Osteoblast (primary cell): ENCODE measurements at regions not wholly inside any gene's neighbourhood (a gene's known extent, or its start where the extent isn't known, plus 50 kb on each side); places are given as distances from the start of the nearest gene placed in this dataset.

Source experiments
- DNase-seq: peaks from one replicate; pipeline ENCODE4 v3.0.0; 2011; ENCODE audit warnings: low spot score, mixed read lengths; ENCODE audit not compliant: insufficient read length; ENCODE audit errors: missing footprints
- H2AFZ ChIP-seq: 2 replicates; pipeline ENCODE4 v1.6.0; 2011; ENCODE audit warnings: mild to moderate bottlenecking, low read length
- H3K27ac ChIP-seq: 2 replicates; pipeline ENCODE4 v1.5.1; 2011; ENCODE audit warnings: mild to moderate bottlenecking, low read depth, low read length, moderate library complexity
- H3K27me3 ChIP-seq: 2 replicates; pipeline ENCODE4 v1.6.0; 2012; ENCODE audit warnings: mild to moderate bottlenecking, control low read depth, inconsistent platforms, low read length, moderate library complexity; ENCODE audit not compliant: insufficient read depth
- H3K36me3 ChIP-seq: 2 replicates; pipeline ENCODE4 v1.5.1; 2011; ENCODE audit warnings: mild to moderate bottlenecking, low read length, control low read depth, moderate library complexity; ENCODE audit not compliant: insufficient read depth
- H3K4me1 ChIP-seq: 2 replicates; pipeline ENCODE4 v1.5.1; 2011; ENCODE audit warnings: mild to moderate bottlenecking, low read length, control low read depth, moderate library complexity; ENCODE audit not compliant: insufficient read depth
- H3K4me2 ChIP-seq: 2 replicates; pipeline ENCODE4 v1.6.0; 2011; ENCODE audit warnings: mild to moderate bottlenecking, low read length; ENCODE audit not compliant: insufficient read depth
- H3K4me3 ChIP-seq: fragments of 200-600 bp; sonication (generic); 3 replicates; pipeline ENCODE4 v1.5.1; 2012; ENCODE audit warnings: mild to moderate bottlenecking, low read length, inconsistent platforms; ENCODE audit not compliant: insufficient read depth
- H3K79me2 ChIP-seq: 2 replicates; pipeline ENCODE4 v1.6.0; 2012; ENCODE audit warnings: mild to moderate bottlenecking, low read length, control low read depth, inconsistent platforms; ENCODE audit not compliant: insufficient read depth
- H3K9me3 ChIP-seq: 2 replicates; pipeline ENCODE4 v1.5.1; 2011; ENCODE audit warnings: low read depth, low read length, control low read depth
- H4K20me1 ChIP-seq: 2 replicates; pipeline ENCODE4 v1.6.0; 2012; ENCODE audit warnings: mild to moderate bottlenecking, low read length, control low read depth; ENCODE audit not compliant: insufficient read depth
- TF ChIP-seq, protein P1 (sequence below): IDR thresholded peaks from 2 replicates; pipeline ENCODE4 v1.5.1; 2011; ENCODE audit warnings: mild to moderate bottlenecking, low read depth, low read length, moderate library complexity; ENCODE audit errors: extremely low read depth

DNA sequence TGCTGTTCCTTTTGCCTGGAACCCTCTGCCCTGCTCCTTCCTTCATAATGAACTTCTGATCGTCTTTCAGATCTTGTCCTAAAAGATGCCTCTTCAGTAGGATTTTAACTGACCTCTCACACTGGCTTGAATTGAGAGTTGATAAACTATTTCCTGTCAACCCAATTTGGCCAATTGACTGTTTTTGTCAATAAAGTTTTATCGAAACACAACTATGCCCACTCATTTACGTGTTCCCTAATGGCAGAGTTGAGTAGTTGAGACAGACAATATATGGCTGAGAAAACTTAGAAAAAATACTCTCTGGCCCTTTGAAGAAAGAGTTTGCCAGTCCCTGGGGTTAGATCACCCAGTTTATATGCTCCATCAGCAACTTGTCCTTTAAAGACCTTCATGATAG lies 171.7 kb upstream of the TBX3 start:
- Histone ChIP-seq H3K79me2 (no peaks in the 10 kb centered on the region), H3K4me1 (no peaks in the 10 kb centered on the region), H3K4me3 (no peak overlapping the region), H3K9me3 (no peaks in the 10 kb centered on the region), H2AFZ (no peak overlapping the region), H3K36me3 (no peaks in the 10 kb centered on the region), H4K20me1 (no peaks in the 10 kb centered on the region), H3K27me3 (peaks cover 2% of the 10 kb centered on the region), H3K4me2 (no peak overlapping the region), H3K27ac (no peak overlapping the region)
- TF ChIP-seq, protein P1, sequence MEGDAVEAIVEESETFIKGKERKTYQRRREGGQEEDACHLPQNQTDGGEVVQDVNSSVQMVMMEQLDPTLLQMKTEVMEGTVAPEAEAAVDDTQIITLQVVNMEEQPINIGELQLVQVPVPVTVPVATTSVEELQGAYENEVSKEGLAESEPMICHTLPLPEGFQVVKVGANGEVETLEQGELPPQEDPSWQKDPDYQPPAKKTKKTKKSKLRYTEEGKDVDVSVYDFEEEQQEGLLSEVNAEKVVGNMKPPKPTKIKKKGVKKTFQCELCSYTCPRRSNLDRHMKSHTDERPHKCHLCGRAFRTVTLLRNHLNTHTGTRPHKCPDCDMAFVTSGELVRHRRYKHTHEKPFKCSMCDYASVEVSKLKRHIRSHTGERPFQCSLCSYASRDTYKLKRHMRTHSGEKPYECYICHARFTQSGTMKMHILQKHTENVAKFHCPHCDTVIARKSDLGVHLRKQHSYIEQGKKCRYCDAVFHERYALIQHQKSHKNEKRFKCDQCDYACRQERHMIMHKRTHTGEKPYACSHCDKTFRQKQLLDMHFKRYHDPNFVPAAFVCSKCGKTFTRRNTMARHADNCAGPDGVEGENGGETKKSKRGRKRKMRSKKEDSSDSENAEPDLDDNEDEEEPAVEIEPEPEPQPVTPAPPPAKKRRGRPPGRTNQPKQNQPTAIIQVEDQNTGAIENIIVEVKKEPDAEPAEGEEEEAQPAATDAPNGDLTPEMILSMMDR = no peak
- no peak for DNase-seq

GRCh38 chr12:114852976-114853529 lies 169.1 kb upstream of the TBX3 start:
- H3K27ac ChIP-seq = no peak overlapping the region
- peaks cover 9% of the 10 kb centered on the region for H3K4me1 ChIP-seq
- no peak for DNase-seq
- no peaks in the 10 kb centered on the region for H3K27me3 ChIP-seq
- no peaks in the 10 kb centered on the region for H3K36me3 ChIP-seq
- H3K4me3 ChIP-seq = no peak overlapping the region
- H2AFZ ChIP-seq = no peak overlapping the region
- H4K20me1 ChIP-seq = no peaks in the 10 kb centered on the region
- TF ChIP-seq, protein P1 = no peak
- no peaks in the 10 kb centered on the region for H3K9me3 ChIP-seq
- no peak overlapping the region for H3K4me2 ChIP-seq
- H3K79me2 ChIP-seq = no peaks in the 10 kb centered on the region

- Histone ChIP-seq H3K79me2 (no peaks in the 10 kb centered on the region), H3K4me2 (no peak overlapping the region), H4K20me1 (no peaks in the 10 kb centered on the region), H3K27ac (no peak overlapping the region), H3K4me3 (no peak overlapping the region), H2AFZ (no peak overlapping the region), H3K4me1 (peaks cover 9% of the 10 kb centered on the region), H3K9me3 (no peaks in the 10 kb centered on the region), H3K36me3 (no peaks in the 10 kb centered on the region), H3K27me3 (no peaks in the 10 kb centered on the region)
- TF ChIP-seq, protein P1 = no peak
- DNase-seq = no peak
These were observed 168.0 kb upstream of the TBX3 start for GRCh38 chr12:114851981-114852380.

DNA sequence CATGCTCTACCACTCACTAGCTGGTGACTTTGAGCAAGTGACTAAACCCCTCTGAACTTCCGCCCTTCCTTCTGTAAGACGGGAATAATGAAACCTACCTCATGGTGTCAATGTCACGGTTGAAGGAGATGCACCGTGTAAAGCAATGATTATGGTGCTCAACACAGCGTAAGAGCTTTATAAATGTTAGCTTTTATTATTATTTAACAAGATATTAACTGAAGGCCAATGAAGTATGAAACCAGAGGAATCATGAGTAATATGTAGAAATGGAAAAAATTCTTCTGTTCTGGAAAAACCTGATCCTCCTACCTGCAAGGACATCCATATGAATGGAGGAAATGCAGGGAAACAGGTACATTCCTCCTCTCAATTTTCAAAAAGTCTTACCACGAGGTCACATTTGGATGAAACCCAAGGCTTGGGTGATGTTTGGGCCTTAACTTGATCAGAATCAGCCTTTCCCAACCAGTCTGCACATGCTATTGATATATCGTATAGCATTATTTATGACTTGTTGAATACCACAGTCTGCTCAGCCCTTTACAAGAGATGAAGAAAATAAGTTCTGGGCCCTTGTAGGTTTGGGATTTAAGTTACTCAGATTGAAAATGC lies 166.8 kb upstream of the TBX3 start:
- H4K20me1 ChIP-seq = no peaks in the 10 kb centered on the region
- H3K4me2 ChIP-seq = no peak overlapping the region
- H2AFZ ChIP-seq = no peak overlapping the region
- H3K27me3 ChIP-seq = no peaks in the 10 kb centered on the region
- no peaks in the 10 kb centered on the region for H3K9me3 ChIP-seq
- TF ChIP-seq, protein P1 = no peak
- DNase-seq = no peak
- no peaks in the 10 kb centered on the region for H3K79me2 ChIP-seq
- peaks cover 9% of the 10 kb centered on the region for H3K4me1 ChIP-seq
- H3K36me3 ChIP-seq = no peaks in the 10 kb centered on the region
- H3K27ac ChIP-seq = no peak overlapping the region
- H3K4me3 ChIP-seq = no peak overlapping the region
